DOHH2 (cell line): ENCODE measurements at regions not wholly inside any gene's neighbourhood (a gene's known extent, or its start where the extent isn't known, plus 50 kb on each side); places are given as distances from the start of the nearest gene placed in this dataset.

ENCODE experiments used
- EZH2phosphoT487 ChIP-seq: fragments of 200-600 bp; sonication (generic); IDR thresholded peaks from 2 replicates; pipeline ENCODE4 v1.6.1; 2017; ENCODE audit warnings: borderline replicate concordance, mild to moderate bottlenecking, antibody characterized with exemption, low read length, moderate library complexity, mixed read lengths
- TF ChIP-seq, protein P1 (sequence below): fragments of 200-600 bp; sonication (generic); IDR thresholded peaks from one replicate; pipeline ENCODE4 v1.5.1; 2014; ENCODE audit warnings: antibody characterized with exemption, mild to moderate bottlenecking, low read depth, low read length; ENCODE audit not compliant: poor library complexity, severe bottlenecking

GRCh38 chr12:18905134-18905533 lies 167.2 kb downstream of the CAPZA3 start:
- TF ChIP-seq, protein P1, sequence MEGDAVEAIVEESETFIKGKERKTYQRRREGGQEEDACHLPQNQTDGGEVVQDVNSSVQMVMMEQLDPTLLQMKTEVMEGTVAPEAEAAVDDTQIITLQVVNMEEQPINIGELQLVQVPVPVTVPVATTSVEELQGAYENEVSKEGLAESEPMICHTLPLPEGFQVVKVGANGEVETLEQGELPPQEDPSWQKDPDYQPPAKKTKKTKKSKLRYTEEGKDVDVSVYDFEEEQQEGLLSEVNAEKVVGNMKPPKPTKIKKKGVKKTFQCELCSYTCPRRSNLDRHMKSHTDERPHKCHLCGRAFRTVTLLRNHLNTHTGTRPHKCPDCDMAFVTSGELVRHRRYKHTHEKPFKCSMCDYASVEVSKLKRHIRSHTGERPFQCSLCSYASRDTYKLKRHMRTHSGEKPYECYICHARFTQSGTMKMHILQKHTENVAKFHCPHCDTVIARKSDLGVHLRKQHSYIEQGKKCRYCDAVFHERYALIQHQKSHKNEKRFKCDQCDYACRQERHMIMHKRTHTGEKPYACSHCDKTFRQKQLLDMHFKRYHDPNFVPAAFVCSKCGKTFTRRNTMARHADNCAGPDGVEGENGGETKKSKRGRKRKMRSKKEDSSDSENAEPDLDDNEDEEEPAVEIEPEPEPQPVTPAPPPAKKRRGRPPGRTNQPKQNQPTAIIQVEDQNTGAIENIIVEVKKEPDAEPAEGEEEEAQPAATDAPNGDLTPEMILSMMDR, result no peak
- TF ChIP-seq EZH2phosphoT487, result no peak
